HEK293 (cell line): ENCODE measurements at regions not wholly inside any gene's neighbourhood (a gene's known extent, or its start where the extent isn't known, plus 50 kb on each side); places are given as distances from the start of the nearest gene placed in this dataset.

Experiments
- CTCF ChIA-PET: fragments of 350-600 bp; formaldehyde crosslinking; extraction: SDS; loops from one replicate; lab custom pipeline; 2021; ENCODE audit warnings: antibody characterized with exemption; lab: Yijun Ruan, JAX
- POLR2A ChIA-PET: fragments of 300-600 bp; formaldehyde crosslinking; extraction: SDS; loops from one replicate; lab custom pipeline; 2020; ENCODE audit warnings: antibody characterized with exemption, inconsistent platforms; lab: Yijun Ruan, JAX
- H3K27ac ChIP-seq: fragments of 200-500 bp; sonication (Bioruptor generic); 2 replicates; pipeline ENCODE4 v1.5.1; 2014; ENCODE audit warnings: low read depth, low read length, control low read depth, inconsistent platforms; ENCODE audit errors: extremely low read depth
- H3K36me3 ChIP-seq, 2 experiments: fragments of 200-500 bp in 1 of 2; sonication (Bioruptor generic) in 1 of 2; 1 replicate in 1 of 2; 2 replicates in 1 of 2; pipeline ENCODE4 v1.5.1; 2014 to 2017; ENCODE audit warnings: inconsistent platforms in 2 of 2, low read length in 2 of 2; ENCODE audit not compliant: control insufficient read depth in 2 of 2, insufficient read depth in 1 of 2
- H3K4me1 ChIP-seq: fragments of 200-500 bp; sonication (Bioruptor generic); 2 replicates; pipeline ENCODE4 v1.5.1; 2014; ENCODE audit warnings: mild to moderate bottlenecking, low read length, inconsistent platforms; ENCODE audit not compliant: control insufficient read depth, insufficient read depth
- H3K4me3 ChIP-seq: 2 replicates; pipeline ENCODE4 v1.5.1; 2011; ENCODE audit warnings: low read depth, mild to moderate bottlenecking, control low read depth, low read length, moderate library complexity
- H3K9me3 ChIP-seq: fragments of 200-500 bp; sonication (Bioruptor generic); 2 replicates; pipeline ENCODE4 v1.5.1; 2014; ENCODE audit warnings: low read depth, low read length, inconsistent platforms; ENCODE audit not compliant: control insufficient read depth, insufficient read depth
- WT1 ChIP-seq: fragments of 450-650 bp; formaldehyde crosslinking; IDR thresholded peaks from 2 replicates; pipeline ENCODE4 v1.5.1; 2016; ENCODE audit warnings: missing biosample characterization, missing genetic modification characterization
- ZNF544 ChIP-seq: fragments of 450-650 bp; formaldehyde crosslinking; IDR thresholded peaks from 2 replicates; pipeline ENCODE4 v1.5.0; 2017; ENCODE audit warnings: missing biosample characterization, missing genetic modification characterization

GRCh38 chr7:14040528-14040927 is 51.1 kb upstream of the ETV1 start:
- ChIA-PET CTCF (no interaction called here), POLR2A (interaction anchor here (0.6 kb wide), 1 partner anchor 260 kb away, joined by 3 read pairs; no protein-coding TSS in a partner anchor)

More at GRCh38 chr7:14040528-14040927, 51.1 kb upstream of the ETV1 start:
- Histone ChIP-seq H3K36me3 (no peaks in the 10 kb centered on the region), H3K4me3 (no peak overlapping the region), H3K27ac (no peak overlapping the region)
- TF ChIP-seq WT1 (tag by site-specific recombination) (no peak), ZNF544 (no peak)
- TF ChIP-seq, all 188 proteins: peak for 0
- no peaks in the 10 kb centered on the region for H3K4me1 ChIP-seq
- H3K9me3 ChIP-seq, result no peaks in the 10 kb centered on the region
